ENCODE measurements at regions not wholly inside any gene's neighbourhood (a gene's known extent, or its start where the extent isn't known, plus 50 kb on each side); places are given as distances from the start of the nearest gene placed in this dataset.

GRCh38 chr9:108584860-108585259, 270.9 kb downstream of the ACTL7B start:
- Mint-ChIP-seq H3K27ac (no peak overlapping the region), H3K4me3 (no peak overlapping the region), H3K36me3 (ENCODE audit: insufficient read depth in 1 of 3, low read depth in 3 of 3) (no peaks in the 10 kb centered on the region), H3K27me3 (ENCODE audit: low read depth) (no peaks in the 10 kb centered on the region), H3K4me1 (peaks cover 23 to 26% of the 10 kb centered on the region in 2 experiments), H3K9me3 (no peaks in the 10 kb centered on the region)
- Histone ChIP-seq H3K79me1 (ENCODE audit: insufficient read depth, low read depth, low read length, poor library complexity, severe bottlenecking) (no peaks in the 10 kb centered on the region), H3K27ac (ENCODE audit: insufficient read length, low read depth, low read length) (no peak overlapping the region), H3T11ph (ENCODE audit: low read length) (no peak overlapping the region), H3K4ac (ENCODE audit: low read depth, low read length) (no peak overlapping the region), H3K23ac (ENCODE audit: insufficient read length, low read depth, low read length) (no peak overlapping the region), H3K56ac (ENCODE audit: insufficient read length, low read depth, low read length) (no peak overlapping the region), H3K18ac (ENCODE audit: insufficient read length, low read depth, low read length) (no peak overlapping the region), H2BK20ac (ENCODE audit: low read depth, low read length, poor library complexity, severe bottlenecking) (no peak overlapping the region), H3K4me1 (ENCODE audit: insufficient read depth, low read length) (peaks cover 2% of the 10 kb centered on the region; the same call in 1 of the 2 replicates), H3K79me2 (ENCODE audit: insufficient read depth, low read length) (no peaks in the 10 kb centered on the region), H3K9me3 (ENCODE audit: control insufficient read depth, low read depth, low read length) (no peaks in the 10 kb centered on the region), H4K8ac (replicated peaks; ENCODE audit: insufficient read length, low read depth, low read length) (no peak overlapping the region), H2AK5ac (ENCODE audit: insufficient read length, low read length) (no peak overlapping the region), H3K14ac (ENCODE audit: insufficient read depth, low read length) (no peak overlapping the region), H2AFZ (ENCODE audit: low read length) (no peak overlapping the region), H2BK12ac (ENCODE audit: insufficient read length, low read depth, low read length) (no peak overlapping the region), H2BK120ac (ENCODE audit: low read depth, low read length, poor library complexity, severe bottlenecking) (no peak overlapping the region), H3K4me2 (ENCODE audit: insufficient read depth, insufficient read length, low read length) (no peak overlapping the region), H2BK5ac (ENCODE audit: insufficient read length, low read length) (no peak overlapping the region), H2BK15ac (ENCODE audit: low read depth, low read length) (no peak overlapping the region), H4K5ac (ENCODE audit: insufficient read length, low read depth, low read length) (no peak overlapping the region), H3K27me3 (ENCODE audit: insufficient read depth, low read length) (no peaks in the 10 kb centered on the region), H4K91ac (ENCODE audit: insufficient read length, low read depth, low read length) (no peak overlapping the region), H4K20me1 (ENCODE audit: control insufficient read depth, insufficient read depth, insufficient read length) (no peaks in the 10 kb centered on the region), H3K9ac (ENCODE audit: extremely low read depth, insufficient read length, low read length) (no peak overlapping the region), H3K23me2 (ENCODE audit: insufficient read length, low read depth, low read length, poor library complexity, severe bottlenecking) (no peaks in the 10 kb centered on the region)
- DNase-seq: no peak
- WGBS (ENCODE audit: extremely low coverage, insufficient read length, low lambda C conversion rate): no CpG with 5 or more reads among the region's 2 CpGs
- TF ChIP-seq CTCF (conservative IDR thresholded peaks at IDR 0.05): no peak
